ENCODE measurements at regions not wholly inside any gene's neighbourhood (a gene's known extent, or its start where the extent isn't known, plus 50 kb on each side); places are given as distances from the start of the nearest gene placed in this dataset.

DNA sequence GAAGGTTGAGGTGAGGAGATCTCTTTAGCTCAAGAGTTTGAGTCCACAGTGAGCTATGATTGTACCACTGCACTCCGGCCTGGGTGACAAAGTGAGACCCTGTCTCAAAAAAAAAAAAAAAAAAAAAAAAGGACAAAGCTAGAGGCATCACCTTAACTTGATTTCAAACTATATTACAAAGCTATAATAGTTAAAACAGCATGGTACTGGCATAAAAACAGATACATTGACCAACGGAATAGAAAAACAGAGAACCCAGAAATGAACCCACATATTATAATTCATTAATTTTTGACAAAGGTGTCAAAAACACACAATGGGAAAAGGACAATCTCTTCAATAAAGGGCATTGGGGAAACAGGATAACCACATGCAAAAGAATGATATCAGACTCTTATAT is 50.8 kb upstream of the MBOAT1 start:
- DNase-seq (no peak), ATAC-seq (no peak)
- Histone ChIP-seq H3K36me3 (no peaks in the 10 kb centered on the region), H3K4me1 (no peaks in the 10 kb centered on the region), H3K4me3 (no peak overlapping the region), H3K27me3 (no peaks in the 10 kb centered on the region), H3K9me3 (no peaks in the 10 kb centered on the region), H3K27ac (no peak overlapping the region)
- TF ChIP-seq, protein P1, sequence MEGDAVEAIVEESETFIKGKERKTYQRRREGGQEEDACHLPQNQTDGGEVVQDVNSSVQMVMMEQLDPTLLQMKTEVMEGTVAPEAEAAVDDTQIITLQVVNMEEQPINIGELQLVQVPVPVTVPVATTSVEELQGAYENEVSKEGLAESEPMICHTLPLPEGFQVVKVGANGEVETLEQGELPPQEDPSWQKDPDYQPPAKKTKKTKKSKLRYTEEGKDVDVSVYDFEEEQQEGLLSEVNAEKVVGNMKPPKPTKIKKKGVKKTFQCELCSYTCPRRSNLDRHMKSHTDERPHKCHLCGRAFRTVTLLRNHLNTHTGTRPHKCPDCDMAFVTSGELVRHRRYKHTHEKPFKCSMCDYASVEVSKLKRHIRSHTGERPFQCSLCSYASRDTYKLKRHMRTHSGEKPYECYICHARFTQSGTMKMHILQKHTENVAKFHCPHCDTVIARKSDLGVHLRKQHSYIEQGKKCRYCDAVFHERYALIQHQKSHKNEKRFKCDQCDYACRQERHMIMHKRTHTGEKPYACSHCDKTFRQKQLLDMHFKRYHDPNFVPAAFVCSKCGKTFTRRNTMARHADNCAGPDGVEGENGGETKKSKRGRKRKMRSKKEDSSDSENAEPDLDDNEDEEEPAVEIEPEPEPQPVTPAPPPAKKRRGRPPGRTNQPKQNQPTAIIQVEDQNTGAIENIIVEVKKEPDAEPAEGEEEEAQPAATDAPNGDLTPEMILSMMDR (IDR thresholded peaks at IDR 0.05 in 4 of 5, conservative IDR thresholded peaks at IDR 0.05 in 1 of 5), result no peak
- TF ChIP-seq POLR2A (IDR thresholded peaks at IDR 0.05), result no peak
- intact Hi-C loops (cut with DNase I; ENCODE audit: low total_unique reads) (no loop called here), in situ Hi-C loops (cut with MboI; ENCODE audit: low sequenced_read_pairs in 4 of 4) (no loop called here)

GRCh38 chr6:20265842-20266241 is 53.6 kb upstream of the MBOAT1 start:
- Histone ChIP-seq H3K4me3 (no peak overlapping the region), H3K4me1 (no peaks in the 10 kb centered on the region), H3K36me3 (no peaks in the 10 kb centered on the region), H3K9me3 (no peaks in the 10 kb centered on the region), H3K27me3 (no peaks in the 10 kb centered on the region), H3K27ac (no peak overlapping the region)
- TF ChIP-seq, protein P1 (IDR thresholded peaks at IDR 0.05 in 4 of 5, conservative IDR thresholded peaks at IDR 0.05 in 1 of 5), result no peak
- no peak for TF ChIP-seq POLR2A (IDR thresholded peaks at IDR 0.05)
- ATAC-seq, result no peak
- no peak for DNase-seq
- intact Hi-C loops (cut with DNase I; ENCODE audit: low total_unique reads) (no loop called here), in situ Hi-C loops (cut with MboI; ENCODE audit: low sequenced_read_pairs in 4 of 4) (no loop called here)

- no peak for DNase-seq
- Histone ChIP-seq H3K27ac (no peak overlapping the region), H3K36me3 (no peaks in the 10 kb centered on the region), H3K9me3 (no peaks in the 10 kb centered on the region), H3K27me3 (no peaks in the 10 kb centered on the region), H3K4me1 (no peaks in the 10 kb centered on the region), H3K4me3 (no peak overlapping the region)
- intact Hi-C loops (cut with DNase I; ENCODE audit: low total_unique reads), result no loop called here
- in situ Hi-C loops (cut with MboI; ENCODE audit: low sequenced_read_pairs in 4 of 4), result no loop called here
- no peak for ATAC-seq
- no peak for TF ChIP-seq POLR2A (IDR thresholded peaks at IDR 0.05)
- TF ChIP-seq, protein P1 (IDR thresholded peaks at IDR 0.05 in 4 of 5, conservative IDR thresholded peaks at IDR 0.05 in 1 of 5), result no peak
Measured at GRCh38 chr6:20266851-20267608, 54.8 kb upstream of the MBOAT1 start.

DNA sequence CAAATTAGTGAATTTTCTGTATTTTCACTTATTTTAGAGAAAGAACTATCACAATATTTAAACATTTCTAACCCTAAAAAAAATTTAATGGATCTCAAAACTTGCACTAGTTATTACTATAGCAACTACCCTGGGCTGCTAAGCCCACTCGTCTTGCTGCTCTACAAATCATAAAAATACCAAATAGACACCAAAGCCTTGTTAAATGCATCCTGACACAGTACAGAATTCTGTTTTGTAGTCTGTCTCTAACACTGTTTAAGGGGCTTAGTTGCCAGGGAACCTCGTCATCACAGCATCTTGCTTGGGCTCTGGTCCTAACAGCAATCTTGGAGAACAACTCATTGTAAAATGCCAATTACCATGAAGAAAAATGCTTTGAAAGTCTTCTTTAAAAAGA is 56.9 kb upstream of the MBOAT1 start:
- DNase-seq (no peak), ATAC-seq (no peak)
- in situ Hi-C loops (cut with MboI; ENCODE audit: low sequenced_read_pairs in 4 of 4), result no loop called here
- Histone ChIP-seq H3K27ac (no peak overlapping the region), H3K27me3 (no peaks in the 10 kb centered on the region), H3K4me1 (no peaks in the 10 kb centered on the region), H3K36me3 (no peaks in the 10 kb centered on the region), H3K4me3 (no peak overlapping the region), H3K9me3 (no peaks in the 10 kb centered on the region)
- intact Hi-C loops (cut with DNase I; ENCODE audit: low total_unique reads), result no loop called here
- TF ChIP-seq, protein P1 (IDR thresholded peaks at IDR 0.05 in 4 of 5, conservative IDR thresholded peaks at IDR 0.05 in 1 of 5), result no peak
- no peak for TF ChIP-seq POLR2A (IDR thresholded peaks at IDR 0.05)

DNA sequence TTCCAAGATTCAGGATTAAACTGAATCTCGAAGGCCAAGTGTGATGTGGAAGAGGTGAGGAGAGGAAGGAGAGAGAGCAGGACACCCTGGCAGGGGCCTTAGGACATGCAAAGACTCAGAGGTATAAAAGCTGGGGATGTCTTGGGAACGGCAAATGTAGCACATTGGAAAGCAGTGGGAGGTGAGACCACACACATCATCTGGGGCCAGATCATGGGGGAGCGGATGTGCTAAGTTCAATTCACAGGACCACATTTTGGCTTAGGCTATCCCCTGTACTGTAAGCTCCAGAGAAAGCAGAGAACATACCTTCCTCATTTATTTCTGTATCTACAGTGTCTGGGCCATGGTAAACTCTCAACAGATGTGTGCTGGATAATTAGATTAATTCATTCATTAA is 59.5 kb upstream of the MBOAT1 start:
- Histone ChIP-seq H3K27ac (no peak overlapping the region), H3K36me3 (no peaks in the 10 kb centered on the region), H3K4me3 (no peak overlapping the region), H3K27me3 (no peaks in the 10 kb centered on the region), H3K4me1 (no peaks in the 10 kb centered on the region), H3K9me3 (no peaks in the 10 kb centered on the region)
- in situ Hi-C loops (cut with MboI; ENCODE audit: low sequenced_read_pairs in 4 of 4), result no loop called here
- TF ChIP-seq, protein P1 (IDR thresholded peaks at IDR 0.05 in 4 of 5, conservative IDR thresholded peaks at IDR 0.05 in 1 of 5), result no peak
- TF ChIP-seq POLR2A (IDR thresholded peaks at IDR 0.05), result no peak
- intact Hi-C loops (cut with DNase I; ENCODE audit: low total_unique reads), result no loop called here
- ATAC-seq (no peak), DNase-seq (no peak)

All from gastrocnemius medialis (tissue), 4 donors.